ENCODE measurements at regions not wholly inside any gene's neighbourhood (a gene's known extent, or its start where the extent isn't known, plus 50 kb on each side); places are given as distances from the start of the nearest gene placed in this dataset.

DNA sequence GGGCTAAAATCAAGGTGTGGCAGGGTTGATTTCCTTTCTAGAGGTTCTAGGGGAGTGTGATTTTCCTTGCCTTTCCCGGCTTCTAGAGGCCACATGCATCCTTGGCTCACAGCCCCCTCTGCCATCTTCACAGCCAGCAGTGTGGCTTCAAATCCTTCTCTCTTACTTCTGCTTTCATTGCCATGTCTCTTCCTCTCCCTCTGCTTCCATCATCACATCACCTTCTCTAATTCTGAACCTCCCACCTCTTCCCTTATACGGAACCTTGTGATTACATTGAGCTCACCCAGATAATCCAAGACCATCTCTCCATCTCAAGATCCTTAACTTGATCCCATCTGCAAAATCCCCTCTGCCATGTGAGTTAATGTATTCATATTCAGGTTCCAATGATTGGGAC lies 56.2 kb upstream of the RMDN2 start:
- DNase-seq = no peak

DNA sequence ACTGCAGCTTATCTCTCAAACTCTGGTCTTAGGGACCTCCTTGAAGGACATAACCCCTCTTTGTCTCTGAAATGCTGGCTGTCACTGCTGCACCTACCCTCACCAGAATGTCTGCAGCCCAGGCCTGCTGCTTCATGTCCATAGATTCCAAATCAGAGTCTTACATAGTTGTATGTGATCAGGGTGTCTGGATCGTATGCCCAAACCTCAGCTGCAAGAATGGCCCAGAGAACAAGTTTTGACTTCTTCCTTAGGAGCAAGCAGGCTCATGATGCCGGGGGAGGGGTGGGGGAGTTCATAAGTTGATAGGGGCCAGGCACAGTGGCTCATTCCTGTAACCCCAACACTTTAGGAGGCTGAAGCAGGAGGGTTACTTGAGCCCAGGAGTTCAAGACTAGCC lies 55.8 kb upstream of the RMDN2 start:
- DNase-seq = no peak

DNA sequence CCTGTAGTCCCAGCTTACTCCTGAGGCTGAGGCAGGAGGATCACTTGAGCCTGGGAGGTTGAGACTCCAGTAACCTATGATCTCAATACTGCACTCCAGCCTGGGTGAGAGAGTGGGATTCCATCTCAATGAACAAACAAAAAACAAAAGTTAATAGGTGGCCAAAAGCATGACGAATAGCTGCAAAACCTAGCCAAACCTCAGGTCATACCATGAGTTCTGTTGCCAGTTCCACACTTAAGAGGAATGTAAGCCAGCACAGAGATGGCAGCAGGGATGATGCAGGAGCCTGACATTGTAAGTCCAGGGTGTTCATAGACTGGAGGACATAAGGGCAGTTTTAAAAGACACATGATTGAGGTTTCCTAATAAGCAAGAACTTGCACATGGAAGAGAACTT lies 55.3 kb upstream of the RMDN2 start:
- DNase-seq = no peak

DNA sequence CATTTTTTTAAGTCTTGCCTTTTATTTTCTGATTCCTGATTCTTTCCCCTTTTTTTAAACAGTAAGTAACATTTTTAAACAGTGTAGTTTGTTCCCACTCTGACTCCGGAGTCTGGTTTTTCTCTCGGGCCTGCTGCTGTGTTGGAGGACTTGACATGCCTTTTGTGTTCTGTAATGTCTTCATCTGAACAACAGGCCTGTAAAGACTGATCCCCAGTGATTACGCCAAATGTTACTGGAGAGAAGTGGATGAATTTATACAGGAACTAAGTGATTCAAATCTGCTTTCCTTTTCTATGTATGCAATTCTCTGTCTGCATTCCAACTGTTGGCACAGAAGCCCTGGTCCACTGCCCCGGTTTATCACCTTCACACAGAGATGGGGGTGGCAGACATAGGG lies 54.3 kb upstream of the RMDN2 start:
- DNase-seq = no peak

DNA sequence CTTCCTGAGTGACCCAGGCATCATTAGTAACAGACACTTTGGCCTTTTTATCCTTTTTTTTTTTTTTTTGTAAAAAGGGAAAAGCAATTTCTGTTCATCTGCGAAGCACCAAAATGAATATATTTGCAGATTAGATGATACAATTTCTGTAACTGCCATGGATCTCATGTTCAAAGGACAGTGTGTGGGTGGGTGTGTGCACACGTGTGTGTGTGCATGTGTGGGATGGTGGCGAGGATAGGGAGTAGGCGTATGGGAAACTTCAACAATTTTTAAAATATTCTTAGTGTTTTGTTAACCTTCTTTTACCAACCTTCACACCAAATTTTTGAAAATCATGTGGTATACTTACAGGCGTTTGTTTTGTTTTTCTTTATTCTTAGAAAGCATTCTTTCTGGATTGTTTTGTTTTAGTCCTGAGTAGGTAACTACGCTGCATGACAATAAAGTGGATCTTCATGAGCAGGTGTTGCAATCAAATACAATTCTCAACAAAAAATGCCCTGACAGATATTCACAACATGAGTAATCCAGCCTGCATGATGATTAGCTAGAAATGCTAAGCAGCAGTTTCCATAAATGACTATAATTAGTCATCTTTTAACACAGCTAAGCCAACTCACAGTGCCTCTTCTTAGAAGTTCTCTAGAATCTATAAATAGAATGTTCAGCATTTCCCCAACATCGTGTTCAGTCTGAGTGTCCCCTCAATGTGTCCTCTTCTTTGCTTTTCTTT lies 53.5 kb upstream of the RMDN2 start:
- no peak for DNase-seq

DNA sequence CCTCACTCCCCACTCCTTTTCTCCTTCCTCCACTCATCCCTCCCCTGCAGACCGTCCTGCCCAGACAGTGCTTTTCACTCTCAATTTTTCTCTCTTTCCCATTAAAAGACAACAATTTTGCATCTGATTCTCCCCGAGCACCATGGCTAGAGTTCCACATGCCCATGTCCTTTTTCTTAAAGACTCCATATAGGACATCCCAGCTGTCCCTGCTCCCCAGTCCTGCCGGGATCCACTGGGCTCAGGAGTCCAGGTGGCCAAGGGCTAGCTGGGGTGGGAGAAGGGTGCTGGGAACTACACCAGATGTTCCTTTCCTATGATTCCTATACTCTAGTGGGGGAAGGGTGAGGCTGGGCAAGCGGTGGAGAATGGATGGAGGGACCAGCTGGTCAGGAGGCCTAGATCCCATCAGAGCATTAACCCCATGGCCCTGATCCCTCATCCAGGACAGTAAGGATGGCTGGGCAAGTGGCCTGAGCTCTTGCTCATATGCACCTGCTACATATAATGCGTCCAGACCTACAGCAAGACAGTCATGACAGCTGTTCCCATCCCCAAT lies 52.8 kb upstream of the RMDN2 start:
- no peak for DNase-seq

DNA sequence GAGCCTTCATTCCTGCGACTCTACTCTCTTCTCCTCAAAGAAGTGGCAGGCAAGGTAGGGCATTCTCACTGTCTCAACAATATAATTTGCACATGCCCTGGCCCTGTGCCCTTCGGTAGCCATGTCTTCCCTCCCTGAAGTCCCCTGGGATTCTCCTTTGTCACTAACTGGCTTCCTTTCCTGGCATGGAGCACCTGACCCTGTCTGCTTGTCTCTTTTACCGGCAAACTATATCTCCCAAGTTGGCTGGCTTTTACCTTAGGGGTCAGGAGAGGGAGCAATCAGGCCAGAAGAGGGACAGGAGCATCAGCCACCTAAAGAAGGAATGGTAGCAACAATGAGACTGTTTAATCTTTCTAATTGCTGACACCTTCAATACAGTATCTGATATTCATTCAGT lies 51.9 kb upstream of the RMDN2 start:
- no peak for DNase-seq

DNA sequence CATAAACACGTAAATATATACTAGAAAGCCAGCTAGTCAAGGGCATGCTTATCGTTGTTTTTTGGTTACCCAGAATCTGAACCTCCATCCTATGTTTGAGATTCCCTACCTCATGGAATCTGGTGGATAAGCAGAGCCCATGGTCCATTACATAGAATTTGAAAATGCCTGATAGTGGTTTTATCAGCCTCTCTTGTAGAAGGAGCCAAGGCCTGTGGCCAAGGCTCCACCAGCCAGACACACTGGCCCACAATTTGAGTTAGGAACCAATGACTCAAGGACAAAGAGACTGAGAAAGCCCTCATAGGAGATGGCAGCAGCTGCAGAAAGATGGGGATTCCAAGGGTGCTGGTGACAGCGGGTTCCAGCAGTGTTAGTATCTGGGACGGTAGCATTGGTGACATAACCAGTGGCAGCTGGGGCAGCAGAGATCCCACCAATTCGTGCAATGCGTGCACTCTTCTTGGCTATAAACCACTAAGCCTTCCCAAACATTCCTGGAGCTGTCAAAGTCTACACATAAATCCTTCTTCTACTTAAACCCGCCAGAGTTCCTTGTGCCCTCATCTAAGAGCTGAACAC lies 51.2 kb upstream of the RMDN2 start:
- DNase-seq = no peak

DNA sequence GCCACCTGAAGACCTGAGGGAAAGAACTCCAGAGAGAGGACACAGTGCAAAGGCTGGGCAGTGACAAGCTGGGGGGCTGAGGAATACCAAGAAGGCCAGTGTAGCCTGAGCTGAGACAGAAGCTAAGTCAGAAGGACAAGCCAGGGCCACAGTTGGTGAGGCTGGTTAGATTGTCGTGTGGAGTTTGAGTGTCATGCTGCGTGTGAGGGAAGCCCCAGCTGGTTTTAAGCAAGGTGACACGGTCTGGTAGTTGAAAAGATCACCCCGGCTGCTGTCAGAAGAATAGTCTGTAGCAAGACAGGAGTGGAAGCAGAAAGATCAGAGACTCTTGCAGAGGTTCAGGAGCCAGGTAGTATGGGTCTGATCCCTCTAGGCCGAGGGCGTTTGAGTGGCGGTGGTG lies 50.6 kb upstream of the RMDN2 start:
- no peak for DNase-seq
